Mesendoderm (in vitro differentiated cells): ENCODE measurements at regions not wholly inside any gene's neighbourhood (a gene's known extent, or its start where the extent isn't known, plus 50 kb on each side); places are given as distances from the start of the nearest gene placed in this dataset.
"Not testable (repeated sequence)": the region's sequence is repeated elsewhere in the genome, so short reads cannot be mapped to it uniquely, and the experiment has no call there.

Source experiments
- DNase-seq: peaks from one replicate; pipeline ENCODE4 v3.0.0; 2013
- H2AK5ac ChIP-seq: 2 replicates; pipeline ENCODE4 v1.6.1; 2013; ENCODE audit warnings: low read length, inconsistent platforms
- H2BK120ac ChIP-seq: 2 replicates; pipeline ENCODE4 v1.6.1; 2013; ENCODE audit warnings: low read depth, mild to moderate bottlenecking, low read length, moderate library complexity, mixed read lengths
- H2BK15ac ChIP-seq: replicated peaks from 2 replicates; pipeline ENCODE4 v1.6.1; 2013; ENCODE audit warnings: low read depth, mild to moderate bottlenecking, moderate library complexity
- H2BK5ac ChIP-seq: 2 replicates; pipeline ENCODE4 v1.6.1; 2013; ENCODE audit warnings: low read length, inconsistent platforms
- H3K18ac ChIP-seq: 2 replicates; pipeline ENCODE4 v1.6.1; 2013; ENCODE audit warnings: mild to moderate bottlenecking, low read length, mixed read lengths
- H3K23ac ChIP-seq: one replicate; pipeline ENCODE4 v1.6.1; 2013; ENCODE audit warnings: low read length
- H3K27ac ChIP-seq: 2 replicates; pipeline ENCODE4 v1.5.1; 2013; ENCODE audit warnings: low read depth, mild to moderate bottlenecking, inconsistent platforms, low read length, moderate library complexity
- H3K27me3 ChIP-seq: 2 replicates; pipeline ENCODE4 v1.6.1; 2013; ENCODE audit warnings: low read length, control low read depth, mild to moderate bottlenecking, inconsistent platforms; ENCODE audit not compliant: insufficient read depth, poor library complexity
- H3K36me3 ChIP-seq: 2 replicates; pipeline ENCODE4 v1.6.1; 2013; ENCODE audit warnings: low read length, inconsistent platforms; ENCODE audit not compliant: control insufficient read depth, insufficient read depth
- H3K4ac ChIP-seq: one replicate; pipeline ENCODE4 v1.6.1; 2013; ENCODE audit warnings: low read depth, mild to moderate bottlenecking, low read length, moderate library complexity
- H3K4me1 ChIP-seq: 2 replicates; pipeline ENCODE4 v1.6.1; 2013; ENCODE audit warnings: low read depth, low read length, inconsistent platforms; ENCODE audit not compliant: control insufficient read depth
- H3K4me2 ChIP-seq: 2 replicates; pipeline ENCODE4 v1.6.1; 2013; ENCODE audit warnings: low read length
- H3K4me3 ChIP-seq: 2 replicates; pipeline ENCODE4 v1.5.1; 2013; ENCODE audit warnings: mild to moderate bottlenecking, low read length
- H3K56ac ChIP-seq: one replicate; pipeline ENCODE4 v1.6.1; 2013; ENCODE audit warnings: low read length
- H3K79me1 ChIP-seq: 2 replicates; pipeline ENCODE4 v1.6.1; 2013; ENCODE audit warnings: low read length, inconsistent platforms
- H3K79me2 ChIP-seq: 2 replicates; pipeline ENCODE4 v1.6.1; 2013; ENCODE audit warnings: mild to moderate bottlenecking, low read length; ENCODE audit not compliant: control insufficient read depth, insufficient read depth
- H3K9ac ChIP-seq: 2 replicates; pipeline ENCODE4 v1.6.1; 2013; ENCODE audit warnings: low read length, inconsistent platforms
- H4K5ac ChIP-seq: one replicate; pipeline ENCODE4 v1.6.1; 2013; ENCODE audit warnings: low read length
- H4K8ac ChIP-seq: one replicate; pipeline ENCODE4 v1.6.1; 2013; ENCODE audit warnings: low read depth, mild to moderate bottlenecking, control low read depth, low read length, moderate library complexity
- WGBS: extraction: QIAGEN DNeasy Blood & Tissue Kit; methylation state at CpG from one replicate; pipeline ENCODE4 v1.1.7; 2013; ENCODE audit warnings: low lambda C conversion rate, missing lambda C conversion rate; ENCODE audit not compliant: insufficient coverage; ENCODE audit errors: extremely low coverage; 5-methylcytosine and 5-hydroxymethylcytosine counted together

GRCh38 chr14:45634651-45635441 is 381.8 kb upstream of the MIS18BP1 start:
- not testable (repeated sequence) for H3K4me1 ChIP-seq, H2AK5ac ChIP-seq, H3K79me1 ChIP-seq, DNase-seq, H2BK5ac ChIP-seq, H3K18ac ChIP-seq, H3K27me3 ChIP-seq, H4K8ac ChIP-seq, H3K36me3 ChIP-seq, H3K79me2 ChIP-seq, H3K4me2 ChIP-seq, H2BK120ac ChIP-seq, H4K5ac ChIP-seq, H3K23ac ChIP-seq, H3K56ac ChIP-seq, H3K4me3 ChIP-seq, H3K27ac ChIP-seq, H2BK15ac ChIP-seq, H3K9ac ChIP-seq, H3K4ac ChIP-seq
- WGBS = no CpG with 5 or more reads among the region's 46 CpGs

GRCh38 chr14:45633220-45633984 is 380.4 kb upstream of the MIS18BP1 start:
- Histone ChIP-seq H3K79me2 (no peaks in the 10 kb centered on the region), H3K4me1 (no peaks in the 10 kb centered on the region), H3K4ac (no peak overlapping the region), H2AK5ac (no peak overlapping the region), H3K79me1 (no peaks in the 10 kb centered on the region), H3K4me2 (no peak overlapping the region), H2BK15ac (no peak overlapping the region), H3K36me3 (no peaks in the 10 kb centered on the region), H2BK5ac (no peak overlapping the region), H2BK120ac (no peak overlapping the region), H3K56ac (no peak overlapping the region), H3K27me3 (no peaks in the 10 kb centered on the region), H3K9ac (no peak overlapping the region), H3K4me3 (no peak overlapping the region), H3K27ac (no peak overlapping the region), H3K18ac (no peak overlapping the region), H4K8ac (no peak overlapping the region), H3K23ac (no peak overlapping the region), H4K5ac (no peak overlapping the region)
- WGBS = no CpG with 5 or more reads among the region's 7 CpGs
- no peak for DNase-seq

GRCh38 chr14:45621731-45622130 is 368.7 kb upstream of the MIS18BP1 start:
- no CpG with 5 or more reads among the region's 2 CpGs for WGBS
- no peak overlapping the region for H3K56ac ChIP-seq
- no peaks in the 10 kb centered on the region for H3K36me3 ChIP-seq
- H4K5ac ChIP-seq = no peak overlapping the region
- no peak overlapping the region for H3K4me2 ChIP-seq
- no peak overlapping the region for H3K9ac ChIP-seq
- no peak overlapping the region for H3K23ac ChIP-seq
- H2BK5ac ChIP-seq = no peak overlapping the region
- H2BK120ac ChIP-seq = no peak overlapping the region
- H3K4ac ChIP-seq = no peak overlapping the region
- H3K27me3 ChIP-seq = no peaks in the 10 kb centered on the region
- H3K4me3 ChIP-seq = no peak overlapping the region
- DNase-seq = no peak
- no peak overlapping the region for H2BK15ac ChIP-seq
- no peaks in the 10 kb centered on the region for H3K79me2 ChIP-seq
- no peak overlapping the region for H3K18ac ChIP-seq
- no peaks in the 10 kb centered on the region for H3K4me1 ChIP-seq
- no peak overlapping the region for H3K27ac ChIP-seq
- H4K8ac ChIP-seq = no peak overlapping the region
- H2AK5ac ChIP-seq = no peak overlapping the region
- no peaks in the 10 kb centered on the region for H3K79me1 ChIP-seq

- no peak overlapping the region for H3K56ac ChIP-seq
- H2BK15ac ChIP-seq = no peak overlapping the region
- no peak overlapping the region for H3K4me3 ChIP-seq
- no peak overlapping the region for H2AK5ac ChIP-seq
- DNase-seq = no peak
- H3K4me1 ChIP-seq = no peaks in the 10 kb centered on the region
- H3K79me1 ChIP-seq = no peaks in the 10 kb centered on the region
- no peaks in the 10 kb centered on the region for H3K36me3 ChIP-seq
- no peak overlapping the region for H3K4me2 ChIP-seq
- H2BK5ac ChIP-seq = no peak overlapping the region
- no peak overlapping the region for H4K5ac ChIP-seq
- no peak overlapping the region for H4K8ac ChIP-seq
- no peak overlapping the region for H2BK120ac ChIP-seq
- H3K27ac ChIP-seq = no peak overlapping the region
- no peak overlapping the region for H3K9ac ChIP-seq
- no peak overlapping the region for H3K4ac ChIP-seq
- no peak overlapping the region for H3K23ac ChIP-seq
- H3K27me3 ChIP-seq = no peaks in the 10 kb centered on the region
- H3K18ac ChIP-seq = no peak overlapping the region
- WGBS = no CpG with 5 or more reads among the region's 4 CpGs
- no peaks in the 10 kb centered on the region for H3K79me2 ChIP-seq
Observed at GRCh38 chr14:45619831-45620230, 366.8 kb upstream of the MIS18BP1 start.

GRCh38 chr14:45610318-45610717 is 357.3 kb upstream of the MIS18BP1 start:
- Histone ChIP-seq H3K18ac (no peak overlapping the region), H2AK5ac (no peak overlapping the region), H4K8ac (no peak overlapping the region), H3K4me3 (no peak overlapping the region), H3K4me1 (no peaks in the 10 kb centered on the region), H3K36me3 (no peaks in the 10 kb centered on the region), H3K27me3 (no peaks in the 10 kb centered on the region), H2BK120ac (no peak overlapping the region), H3K56ac (no peak overlapping the region), H2BK15ac (no peak overlapping the region), H3K9ac (no peak overlapping the region), H3K4me2 (no peak overlapping the region), H3K79me2 (no peaks in the 10 kb centered on the region), H4K5ac (no peak overlapping the region), H2BK5ac (no peak overlapping the region), H3K4ac (no peak overlapping the region), H3K27ac (no peak overlapping the region), H3K23ac (no peak overlapping the region), H3K79me1 (no peaks in the 10 kb centered on the region)
- peak; percentile 16 for DNase-seq
- no CpG with 5 or more reads among the region's 1 CpG for WGBS
